Upper lobe of right lung (tissue), 1 donor: ENCODE measurements at regions not wholly inside any gene's neighbourhood (a gene's known extent, or its start where the extent isn't known, plus 50 kb on each side); places are given as distances from the start of the nearest gene placed in this dataset.

Experiments
- ATAC-seq: fragments of 200-7000 bp; cut with Tn5 transposase; one replicate; pipeline ENCODE4 v1.9.1; 2020; ENCODE audit warnings: mild to moderate bottlenecking, moderate library complexity
- DNase-seq: peaks from one replicate; pipeline ENCODE4 v3.0.0-alpha.2; 2020
- H3K27ac ChIP-seq: fragments of 200-600 bp; one replicate; pipeline ENCODE4 v1.8.0; 2022
- H3K27me3 ChIP-seq: fragments of 200-600 bp; one replicate; pipeline ENCODE4 v1.8.0; 2022; ENCODE audit warnings: mild to moderate bottlenecking
- H3K36me3 ChIP-seq: fragments of 200-600 bp; one replicate; pipeline ENCODE4 v1.8.0; 2022
- H3K4me1 ChIP-seq: fragments of 200-600 bp; one replicate; pipeline ENCODE4 v1.8.0; 2022
- H3K4me3 ChIP-seq: fragments of 200-600 bp; one replicate; pipeline ENCODE4 v1.8.0; 2022; ENCODE audit warnings: mild to moderate bottlenecking
- H3K9me3 ChIP-seq: fragments of 200-600 bp; one replicate; pipeline ENCODE4 v1.8.0; 2022
- intact Hi-C: fragments of 100-400 bp; cut with DNase I; formaldehyde crosslinking; loops from one replicate; pipeline ENCODE4 v1.11.0; 2022
- TF ChIP-seq, protein P1 (sequence below): fragments of 200-600 bp; IDR thresholded peaks from one replicate; pipeline ENCODE4 v1.8.0; 2022; ENCODE audit warnings: antibody characterized with exemption
- donor health status: DM: no; HTN: yes; CAD: no; lungs with severe emphysema.

DNA sequence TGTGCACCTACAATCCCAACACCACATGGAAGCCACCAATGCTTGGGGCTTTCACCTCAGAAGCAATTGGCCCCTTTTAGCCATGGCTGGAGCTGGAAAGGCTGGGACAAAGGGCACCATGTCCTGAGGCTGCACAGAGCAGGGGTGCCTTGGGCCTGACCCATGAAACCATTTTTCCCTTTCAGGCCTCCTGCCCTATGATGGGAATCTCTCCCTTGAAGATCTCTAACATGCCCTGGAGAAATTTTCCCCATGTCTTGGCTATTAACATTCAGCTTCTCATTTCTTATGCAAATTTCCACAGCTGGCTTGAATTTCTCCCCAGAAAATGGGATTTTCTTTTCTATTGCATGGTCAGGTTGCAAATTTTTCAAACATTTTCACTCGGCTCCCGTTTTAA, 823.6 kb downstream of the GALC start:
- intact Hi-C loops, result no loop called here
- Histone ChIP-seq H3K36me3 (no peaks in the 10 kb centered on the region), H3K9me3 (no peaks in the 10 kb centered on the region), H3K27ac (no peak overlapping the region), H3K27me3 (no peaks in the 10 kb centered on the region), H3K4me1 (no peaks in the 10 kb centered on the region), H3K4me3 (no peak overlapping the region)
- no peak for ATAC-seq
- TF ChIP-seq, protein P1, sequence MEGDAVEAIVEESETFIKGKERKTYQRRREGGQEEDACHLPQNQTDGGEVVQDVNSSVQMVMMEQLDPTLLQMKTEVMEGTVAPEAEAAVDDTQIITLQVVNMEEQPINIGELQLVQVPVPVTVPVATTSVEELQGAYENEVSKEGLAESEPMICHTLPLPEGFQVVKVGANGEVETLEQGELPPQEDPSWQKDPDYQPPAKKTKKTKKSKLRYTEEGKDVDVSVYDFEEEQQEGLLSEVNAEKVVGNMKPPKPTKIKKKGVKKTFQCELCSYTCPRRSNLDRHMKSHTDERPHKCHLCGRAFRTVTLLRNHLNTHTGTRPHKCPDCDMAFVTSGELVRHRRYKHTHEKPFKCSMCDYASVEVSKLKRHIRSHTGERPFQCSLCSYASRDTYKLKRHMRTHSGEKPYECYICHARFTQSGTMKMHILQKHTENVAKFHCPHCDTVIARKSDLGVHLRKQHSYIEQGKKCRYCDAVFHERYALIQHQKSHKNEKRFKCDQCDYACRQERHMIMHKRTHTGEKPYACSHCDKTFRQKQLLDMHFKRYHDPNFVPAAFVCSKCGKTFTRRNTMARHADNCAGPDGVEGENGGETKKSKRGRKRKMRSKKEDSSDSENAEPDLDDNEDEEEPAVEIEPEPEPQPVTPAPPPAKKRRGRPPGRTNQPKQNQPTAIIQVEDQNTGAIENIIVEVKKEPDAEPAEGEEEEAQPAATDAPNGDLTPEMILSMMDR, result no peak
- no peak for DNase-seq

DNA sequence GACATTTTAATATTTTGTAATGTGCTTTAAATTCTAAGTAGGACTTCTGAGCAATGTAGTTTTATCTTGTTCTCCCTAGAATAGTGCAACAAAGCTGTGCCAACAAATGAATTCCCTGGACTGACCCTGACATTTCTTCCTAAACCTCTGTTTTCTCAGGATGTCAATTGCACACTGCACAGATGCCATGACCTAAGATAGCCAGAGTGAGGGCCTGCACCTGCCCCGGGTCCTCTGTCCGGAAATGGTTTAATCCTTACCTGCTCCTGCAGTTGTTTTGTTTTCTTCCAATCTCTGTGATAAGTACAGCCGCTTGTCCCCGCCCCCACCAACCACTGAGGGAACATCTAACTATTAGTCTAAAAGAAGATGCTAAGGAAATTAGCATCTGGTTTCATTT, 831.5 kb downstream of the GALC start:
- DNase-seq (no peak), ATAC-seq (no peak)
- Histone ChIP-seq H3K36me3 (no peaks in the 10 kb centered on the region), H3K27ac (no peak overlapping the region), H3K4me1 (no peaks in the 10 kb centered on the region), H3K27me3 (no peaks in the 10 kb centered on the region), H3K9me3 (no peaks in the 10 kb centered on the region), H3K4me3 (no peak overlapping the region)
- TF ChIP-seq, protein P1, result no peak
- intact Hi-C loops, result no loop called here

DNA sequence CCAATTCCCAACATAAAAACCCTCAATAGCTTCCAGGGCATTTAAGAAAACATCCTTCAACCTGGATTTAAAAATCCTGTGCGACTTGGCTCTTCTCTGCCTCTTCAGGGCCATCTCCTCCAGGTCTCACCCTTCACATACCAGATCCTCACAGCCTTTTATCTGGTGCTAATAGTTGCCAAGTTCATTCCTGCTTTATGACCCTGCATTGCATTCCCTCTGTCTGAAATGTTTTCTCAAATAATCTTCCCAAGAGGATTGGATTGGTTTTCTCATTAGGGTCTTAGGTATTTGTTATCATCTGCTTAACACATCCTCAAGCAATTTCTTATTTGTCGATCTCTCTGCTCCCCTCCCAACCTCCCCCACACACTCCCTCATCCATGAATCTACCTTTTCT, 832.0 kb downstream of the GALC start:
- TF ChIP-seq, protein P1, result no peak
- Histone ChIP-seq H3K4me3 (no peak overlapping the region), H3K36me3 (no peaks in the 10 kb centered on the region), H3K27ac (no peak overlapping the region), H3K9me3 (no peaks in the 10 kb centered on the region), H3K27me3 (no peaks in the 10 kb centered on the region), H3K4me1 (no peaks in the 10 kb centered on the region)
- ATAC-seq (no peak), DNase-seq (no peak)
- intact Hi-C loops, result no loop called here

DNA sequence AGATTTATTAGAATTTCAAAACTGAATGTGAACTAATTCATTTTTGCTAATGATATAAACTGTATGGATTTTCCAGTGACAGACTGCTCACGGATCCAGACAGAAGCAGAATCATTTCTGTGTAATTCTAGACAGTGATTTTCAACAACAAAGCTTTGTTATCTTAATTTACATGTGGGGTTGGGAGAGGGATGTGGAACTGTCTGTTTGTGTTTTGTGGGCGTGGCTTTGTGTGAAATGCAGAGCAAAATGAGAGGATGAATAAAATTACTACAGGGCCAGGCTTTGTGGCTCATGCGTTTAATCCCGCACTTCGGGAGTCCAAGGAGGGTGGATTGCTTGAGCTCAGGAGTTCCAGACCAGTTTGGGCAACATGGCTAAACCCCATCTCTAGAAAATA, 834.7 kb downstream of the GALC start:
- no peak for ATAC-seq
- no peak overlapping the region for H3K4me3 ChIP-seq
- no peaks in the 10 kb centered on the region for H3K9me3 ChIP-seq
- TF ChIP-seq, protein P1, result no peak
- no peaks in the 10 kb centered on the region for H3K4me1 ChIP-seq
- no peak overlapping the region for H3K27ac ChIP-seq
- no peaks in the 10 kb centered on the region for H3K27me3 ChIP-seq
- no peak for DNase-seq
- intact Hi-C loops, result no loop called here
- H3K36me3 ChIP-seq, result no peaks in the 10 kb centered on the region

DNA sequence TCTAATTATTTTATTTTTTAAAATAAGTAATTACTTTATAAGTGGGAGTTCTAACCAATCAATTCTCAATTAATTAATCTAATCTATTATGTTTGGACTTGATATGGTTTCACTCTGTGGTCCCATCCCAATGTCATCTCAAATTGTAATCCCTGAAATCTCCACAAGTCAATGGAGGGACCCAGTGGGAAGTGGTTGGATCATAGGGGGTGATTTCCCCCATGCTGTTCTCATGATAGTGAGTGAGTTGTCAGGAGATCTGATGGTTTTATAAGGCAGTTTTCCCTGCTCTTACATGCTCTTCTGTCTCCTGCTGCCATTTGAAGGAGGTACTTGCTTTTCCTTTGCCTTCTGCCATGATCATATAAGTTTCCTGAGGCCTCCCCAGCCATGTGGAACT, 836.1 kb downstream of the GALC start:
- ATAC-seq (no peak), DNase-seq (no peak)
- H3K36me3 ChIP-seq, result no peaks in the 10 kb centered on the region
- TF ChIP-seq, protein P1, result no peak
- no peak overlapping the region for H3K27ac ChIP-seq
- intact Hi-C loops, result no loop called here
- no peak overlapping the region for H3K4me3 ChIP-seq
- H3K27me3 ChIP-seq, result no peaks in the 10 kb centered on the region
- H3K9me3 ChIP-seq, result no peaks in the 10 kb centered on the region
- no peaks in the 10 kb centered on the region for H3K4me1 ChIP-seq

DNA sequence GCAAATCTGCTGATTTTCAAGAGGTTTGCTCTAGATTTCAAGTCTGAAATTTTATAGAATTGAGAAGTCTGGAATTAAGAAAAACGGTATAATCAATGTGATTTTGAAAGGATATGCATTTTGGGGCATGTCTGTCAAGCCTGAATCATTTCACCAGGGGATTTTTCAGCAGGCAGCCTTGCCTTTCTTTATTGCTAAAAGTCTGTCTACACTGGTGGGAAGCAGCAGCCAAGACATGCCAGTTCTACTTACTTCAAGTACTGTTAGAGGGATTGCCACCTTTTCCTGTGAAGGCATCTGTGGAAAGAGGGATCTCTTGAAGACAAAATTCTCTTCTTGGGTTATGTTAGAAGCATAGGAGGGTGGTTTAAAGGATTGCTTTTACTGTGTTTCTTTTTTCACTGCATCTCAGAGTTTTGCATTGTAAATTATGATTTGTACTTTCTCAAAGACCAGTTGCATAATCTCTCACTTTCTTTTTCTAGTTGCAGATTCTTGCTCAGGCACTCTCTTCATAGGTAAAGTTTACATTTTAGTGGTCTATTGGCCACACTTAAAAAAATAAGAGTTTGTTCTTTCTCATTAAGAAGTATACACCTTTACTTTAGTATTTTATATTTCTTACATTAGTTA, 837.0 kb downstream of the GALC start:
- no peaks in the 10 kb centered on the region for H3K4me1 ChIP-seq
- H3K9me3 ChIP-seq, result no peaks in the 10 kb centered on the region
- no peak overlapping the region for H3K4me3 ChIP-seq
- DNase-seq, result no peak
- TF ChIP-seq, protein P1, result no peak
- no peaks in the 10 kb centered on the region for H3K27me3 ChIP-seq
- intact Hi-C loops, result no loop called here
- no peaks in the 10 kb centered on the region for H3K36me3 ChIP-seq
- ATAC-seq, result no peak
- no peak overlapping the region for H3K27ac ChIP-seq
